Peyer's patch (tissue), 4 donors: ENCODE measurements at regions not wholly inside any gene's neighbourhood (a gene's known extent, or its start where the extent isn't known, plus 50 kb on each side); places are given as distances from the start of the nearest gene placed in this dataset.
"Not testable (repeated sequence)": the region's sequence is repeated elsewhere in the genome, so short reads cannot be mapped to it uniquely, and the experiment has no call there.

ENCODE experiments used
- DNase-seq, 3 donors: peaks; one replicate each; pipeline ENCODE4 v3.0.0-alpha.2; 2017 to 2019
- H3K27ac ChIP-seq, 4 donors: fragments of 200-600 bp; sonication (generic); one replicate each; pipeline ENCODE4 v1.5.1; 2016 to 2019
- H3K27me3 ChIP-seq, 2 donors: fragments of 200-600 bp; sonication (generic); one replicate each; pipeline ENCODE4 v1.5.1; 2019
- H3K36me3 ChIP-seq, 3 donors: fragments of 200-600 bp; sonication (generic); one replicate each; pipeline ENCODE4 v1.5.1; 2016 to 2019
- H3K4me1 ChIP-seq, 4 donors: fragments of 200-600 bp; sonication (generic); one replicate each; pipeline ENCODE4 v1.5.1; 2016 to 2019
- H3K4me3 ChIP-seq, 4 donors: fragments of 200-600 bp; sonication (generic); 1 replicate in 3 of 4; 2 replicates in 1 of 4; pipeline ENCODE4 v1.5.1; 2016 to 2019; ENCODE audit warnings: mild to moderate bottlenecking in 1 of 4
- H3K9me3 ChIP-seq, 4 donors: fragments of 200-600 bp; sonication (generic); one replicate each; pipeline ENCODE4 v1.5.1; 2016 to 2019; ENCODE audit warnings: mild to moderate bottlenecking in 1 of 4
- POLR2A ChIP-seq, 2 donors: fragments of 450-650 bp; IDR thresholded peaks; one replicate each; pipeline ENCODE4 v1.5.1; 2017; ENCODE audit warnings: antibody characterized with exemption in 2 of 2, mild to moderate bottlenecking in 2 of 2, moderate library complexity in 2 of 2
- TF ChIP-seq, protein P1 (sequence below), 6 experiments: fragments of 450-650 bp in 4 of 6; fragments of 200-600 bp in 2 of 6; sonication (generic) in 1 of 6; IDR thresholded peaks; one replicate each; pipeline ENCODE4 v1.5.1; 2017 to 2019; ENCODE audit warnings: antibody characterized with exemption in 6 of 6, mild to moderate bottlenecking in 3 of 6, moderate library complexity in 1 of 6

DNA sequence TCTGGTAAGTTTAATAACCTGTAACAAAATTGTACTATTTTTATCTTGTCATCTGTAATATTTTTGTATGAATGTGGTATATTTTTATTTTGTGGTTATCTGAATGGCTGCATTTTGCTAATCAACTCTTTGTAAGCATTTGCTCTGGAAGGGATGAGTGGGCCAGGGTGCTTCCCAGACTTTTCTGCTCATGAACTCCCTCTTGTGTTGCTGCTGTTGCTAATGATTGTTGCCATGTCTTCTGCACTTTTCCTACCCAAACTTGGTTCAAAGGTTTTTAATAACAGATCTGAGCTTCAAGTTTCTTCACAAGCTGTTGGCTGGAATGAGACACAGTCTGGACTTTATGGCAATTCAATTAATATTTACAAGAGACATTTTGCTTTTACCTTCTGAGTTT lies 1005.7 kb downstream of the HACE1 start:
- TF ChIP-seq POLR2A (IDR thresholded peaks at IDR 0.05), result no peak
- TF ChIP-seq, protein P1, sequence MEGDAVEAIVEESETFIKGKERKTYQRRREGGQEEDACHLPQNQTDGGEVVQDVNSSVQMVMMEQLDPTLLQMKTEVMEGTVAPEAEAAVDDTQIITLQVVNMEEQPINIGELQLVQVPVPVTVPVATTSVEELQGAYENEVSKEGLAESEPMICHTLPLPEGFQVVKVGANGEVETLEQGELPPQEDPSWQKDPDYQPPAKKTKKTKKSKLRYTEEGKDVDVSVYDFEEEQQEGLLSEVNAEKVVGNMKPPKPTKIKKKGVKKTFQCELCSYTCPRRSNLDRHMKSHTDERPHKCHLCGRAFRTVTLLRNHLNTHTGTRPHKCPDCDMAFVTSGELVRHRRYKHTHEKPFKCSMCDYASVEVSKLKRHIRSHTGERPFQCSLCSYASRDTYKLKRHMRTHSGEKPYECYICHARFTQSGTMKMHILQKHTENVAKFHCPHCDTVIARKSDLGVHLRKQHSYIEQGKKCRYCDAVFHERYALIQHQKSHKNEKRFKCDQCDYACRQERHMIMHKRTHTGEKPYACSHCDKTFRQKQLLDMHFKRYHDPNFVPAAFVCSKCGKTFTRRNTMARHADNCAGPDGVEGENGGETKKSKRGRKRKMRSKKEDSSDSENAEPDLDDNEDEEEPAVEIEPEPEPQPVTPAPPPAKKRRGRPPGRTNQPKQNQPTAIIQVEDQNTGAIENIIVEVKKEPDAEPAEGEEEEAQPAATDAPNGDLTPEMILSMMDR (IDR thresholded peaks at IDR 0.05), result no peak
- Histone ChIP-seq H3K9me3 (no peaks in the 10 kb centered on the region), H3K27me3 (no peaks in the 10 kb centered on the region), H3K36me3 (no peaks in the 10 kb centered on the region), H3K27ac (no peak overlapping the region), H3K4me1 (no peaks in the 10 kb centered on the region), H3K4me3 (no peak overlapping the region)
- no peak for DNase-seq

DNA sequence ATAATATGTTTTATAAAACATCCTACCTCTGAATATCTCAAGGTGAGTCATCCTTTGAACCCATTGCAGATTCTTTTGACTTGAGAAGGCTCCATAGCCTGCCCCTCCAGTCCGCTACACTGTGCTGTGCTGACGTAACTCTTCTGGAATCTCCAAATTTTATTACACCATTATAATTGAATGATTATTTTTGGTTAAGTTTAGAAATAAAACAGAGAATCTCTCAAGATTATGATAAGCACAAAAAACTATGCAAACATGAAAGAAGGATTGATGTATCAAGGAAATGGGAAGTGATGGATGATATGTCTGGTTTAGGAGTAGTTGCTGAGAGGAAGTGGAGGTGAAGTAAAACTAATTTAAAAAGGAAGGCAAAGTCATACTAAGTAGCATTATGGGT lies 1021.3 kb downstream of the HACE1 start:
- no peaks in the 10 kb centered on the region for H3K4me1 ChIP-seq
- TF ChIP-seq, protein P1 (IDR thresholded peaks at IDR 0.05), result no peak
- TF ChIP-seq POLR2A (IDR thresholded peaks at IDR 0.05), result no peak
- no peaks in the 10 kb centered on the region for H3K27me3 ChIP-seq
- H3K4me3 ChIP-seq, result no peak overlapping the region
- H3K36me3 ChIP-seq, result no peaks in the 10 kb centered on the region
- no peaks in the 10 kb centered on the region for H3K9me3 ChIP-seq
- DNase-seq, result no peak
- no peak overlapping the region for H3K27ac ChIP-seq

DNA sequence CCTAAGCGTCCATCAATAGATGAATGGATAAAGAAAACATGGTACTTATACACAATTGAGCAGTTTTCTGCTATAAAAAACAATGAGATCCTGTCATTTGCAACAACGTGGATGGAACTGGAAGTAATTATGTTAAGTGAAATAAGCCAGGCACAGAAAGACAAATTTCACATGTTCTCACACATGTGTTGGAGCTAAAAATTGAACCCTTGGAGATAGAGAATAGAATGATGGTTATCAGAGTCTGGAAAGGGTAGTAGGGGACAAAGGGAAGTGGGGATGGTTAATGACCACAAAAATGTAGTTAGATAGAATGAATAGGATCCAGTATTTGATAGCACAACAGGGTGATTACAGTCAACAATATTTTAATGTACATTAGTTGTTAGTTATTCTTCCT lies 1033.5 kb downstream of the HACE1 start:
- no peak for DNase-seq
- Histone ChIP-seq H3K9me3 (no peaks in the 10 kb centered on the region), H3K4me3 (no peak overlapping the region), H3K4me1 (no peaks in the 10 kb centered on the region), H3K36me3 (no peaks in the 10 kb centered on the region), H3K27ac (no peak overlapping the region), H3K27me3 (no peaks in the 10 kb centered on the region)
- TF ChIP-seq POLR2A (IDR thresholded peaks at IDR 0.05), result no peak
- TF ChIP-seq, protein P1 (IDR thresholded peaks at IDR 0.05), result no peak

DNA sequence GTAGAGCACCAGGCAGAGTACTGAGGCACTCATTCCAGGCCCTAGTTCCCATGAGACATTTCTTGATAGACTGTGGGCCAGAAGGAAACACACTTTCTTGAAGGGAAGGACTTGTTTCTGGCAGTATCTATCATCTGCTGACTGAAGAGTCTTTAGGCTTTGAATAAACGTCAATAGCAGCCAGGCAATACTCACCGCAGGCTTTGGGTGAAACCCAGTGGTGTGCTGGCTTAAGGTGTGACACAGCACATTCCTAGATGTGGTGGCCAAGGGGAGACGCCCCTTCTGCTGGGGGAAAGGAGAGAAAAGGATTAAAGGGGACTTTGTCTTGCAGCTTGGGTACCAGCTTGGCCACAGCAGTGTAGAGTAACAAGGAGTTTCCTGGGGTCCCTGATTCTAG lies 1039.6 kb downstream of the HACE1 start:
- Histone ChIP-seq H3K36me3 (no peaks in the 10 kb centered on the region), H3K4me3 (no peak overlapping the region), H3K27ac (no peak overlapping the region), H3K9me3 (no peaks in the 10 kb centered on the region), H3K4me1 (no peaks in the 10 kb centered on the region), H3K27me3 (no peaks in the 10 kb centered on the region)
- no peak for DNase-seq
- no peak for TF ChIP-seq POLR2A (IDR thresholded peaks at IDR 0.05)
- TF ChIP-seq, protein P1 (IDR thresholded peaks at IDR 0.05), result no peak

DNA sequence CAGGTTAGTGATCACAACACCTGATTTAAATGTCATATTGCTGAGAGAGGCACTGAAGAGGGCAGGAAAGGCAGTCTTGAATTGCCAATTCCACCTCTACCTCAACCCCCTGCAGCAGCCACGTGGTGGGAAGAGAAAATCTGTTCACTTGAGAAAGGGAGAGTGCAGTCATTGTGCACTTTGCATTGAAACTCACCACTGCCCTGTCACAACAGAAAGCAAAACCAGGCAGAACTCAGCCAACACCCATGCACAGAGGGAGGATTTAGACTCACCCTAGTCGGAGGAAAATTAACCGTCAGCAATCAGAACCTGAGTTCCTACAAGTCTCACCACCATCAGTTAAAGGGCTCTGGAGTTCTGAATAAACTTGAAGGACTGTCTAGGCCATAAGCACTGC lies 1040.2 kb downstream of the HACE1 start:
- Histone ChIP-seq H3K36me3 (no peaks in the 10 kb centered on the region), H3K4me3 (no peak overlapping the region), H3K9me3 (no peaks in the 10 kb centered on the region), H3K27ac (no peak overlapping the region), H3K4me1 (no peaks in the 10 kb centered on the region), H3K27me3 (no peaks in the 10 kb centered on the region)
- DNase-seq, result no peak
- no peak for TF ChIP-seq POLR2A (IDR thresholded peaks at IDR 0.05)
- TF ChIP-seq, protein P1 (IDR thresholded peaks at IDR 0.05), result no peak

DNA sequence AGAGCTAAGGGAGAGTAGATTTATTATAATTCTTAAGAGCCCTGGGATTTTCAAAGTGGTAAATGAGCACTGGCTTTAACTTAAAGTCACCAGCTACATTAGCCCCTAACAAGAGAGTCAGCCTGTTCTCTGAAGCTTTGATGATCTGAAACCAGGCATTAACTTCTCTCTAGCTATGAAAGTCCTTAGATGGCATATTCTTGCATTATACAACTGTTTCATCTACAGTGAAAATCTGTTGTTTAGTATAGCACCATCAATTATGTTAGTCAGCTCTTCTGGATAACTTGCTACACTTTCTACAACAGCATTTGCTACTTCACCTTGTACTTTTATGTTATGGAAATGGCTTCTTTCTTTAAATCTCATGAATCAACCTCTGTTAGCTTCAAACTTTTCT lies 1046.7 kb downstream of the HACE1 start:
- Histone ChIP-seq H3K4me1 (no peaks in the 10 kb centered on the region), H3K9me3 (no peaks in the 10 kb centered on the region), H3K27me3 (no peaks in the 10 kb centered on the region), H3K36me3 (no peaks in the 10 kb centered on the region), H3K27ac (no peak overlapping the region), H3K4me3 (no peak overlapping the region)
- DNase-seq, result no peak
- TF ChIP-seq POLR2A (IDR thresholded peaks at IDR 0.05), result no peak
- TF ChIP-seq, protein P1 (IDR thresholded peaks at IDR 0.05), result no peak

DNA sequence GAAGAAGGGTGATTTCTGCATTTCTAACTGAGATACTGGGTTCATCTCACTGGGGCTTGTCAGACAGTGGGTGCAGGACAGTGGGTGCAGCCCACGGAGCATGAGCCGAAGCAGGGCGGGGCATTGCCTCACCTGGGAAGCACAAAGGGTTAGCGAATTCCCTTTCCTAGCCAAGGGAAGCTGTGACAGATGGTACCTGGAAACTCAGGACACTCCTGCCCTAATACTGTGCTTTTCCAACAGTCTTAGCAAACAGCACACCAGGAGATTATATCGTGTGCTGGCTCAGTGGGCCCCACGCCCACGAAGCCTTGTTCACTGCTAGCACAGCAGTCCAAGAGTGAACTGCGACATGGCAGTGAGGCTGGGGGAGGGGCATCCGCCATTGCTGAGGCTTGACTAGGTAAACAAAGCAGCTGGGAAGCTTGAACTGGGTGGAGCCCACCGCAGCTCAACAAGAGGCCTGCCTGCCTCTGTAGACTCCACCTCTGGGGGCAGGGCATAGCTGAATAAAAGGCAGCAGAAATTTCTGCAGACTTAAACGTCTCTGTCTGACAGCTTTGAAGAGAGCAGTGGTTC lies 1057.7 kb downstream of the HACE1 start:
- not testable (repeated sequence) for H3K27me3 ChIP-seq, H3K9me3 ChIP-seq, H3K4me3 ChIP-seq, H3K4me1 ChIP-seq, H3K27ac ChIP-seq, DNase-seq, H3K36me3 ChIP-seq
